ENCODE measurements at regions not wholly inside any gene's neighbourhood (a gene's known extent, or its start where the extent isn't known, plus 50 kb on each side); places are given as distances from the start of the nearest gene placed in this dataset.

DNA sequence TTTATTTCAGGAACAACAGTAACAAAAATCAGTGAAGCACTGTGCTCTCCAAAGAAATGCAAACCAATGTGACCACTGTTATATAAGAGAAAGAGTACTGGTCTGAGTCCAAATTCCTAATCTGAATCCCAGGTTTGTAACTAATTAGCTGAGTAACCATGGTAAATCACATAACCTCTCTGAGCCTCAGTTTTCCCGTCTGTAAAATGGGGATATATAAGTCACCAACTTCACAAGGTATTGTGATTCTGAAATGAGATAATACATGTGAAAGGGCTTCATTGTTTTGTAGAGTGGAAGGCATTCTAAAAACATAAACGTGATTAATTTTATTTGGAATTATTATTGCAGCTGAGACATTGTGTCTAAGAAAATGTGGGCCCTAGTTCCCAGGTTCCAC is 91.3 kb upstream of the YPEL5 start:
- no peak for DNase-seq

DNA sequence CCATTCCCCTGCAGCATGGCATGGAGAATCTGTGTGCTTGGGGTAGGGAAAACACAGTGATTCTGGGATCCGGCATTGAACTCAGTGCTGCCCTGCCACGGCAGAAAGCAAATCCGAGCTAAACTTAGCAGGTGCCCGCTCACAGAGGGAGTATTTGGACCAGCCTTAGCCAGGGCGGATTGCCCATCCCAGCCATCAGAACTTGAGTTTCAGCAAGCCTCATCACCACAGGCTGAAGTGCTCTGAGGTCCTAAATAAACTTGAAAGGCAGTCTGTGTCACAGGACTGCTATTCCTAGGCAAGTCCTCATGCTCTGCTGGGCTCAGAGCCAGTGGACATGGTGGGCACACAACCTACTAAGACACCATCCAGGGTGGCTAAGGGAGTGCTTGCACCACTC is 86.2 kb upstream of the YPEL5 start:
- DNase-seq, result no peak

- no peak for DNase-seq
Measured at GRCh38 chr2:30068067-30068466, 78.7 kb upstream of the YPEL5 start.

DNA sequence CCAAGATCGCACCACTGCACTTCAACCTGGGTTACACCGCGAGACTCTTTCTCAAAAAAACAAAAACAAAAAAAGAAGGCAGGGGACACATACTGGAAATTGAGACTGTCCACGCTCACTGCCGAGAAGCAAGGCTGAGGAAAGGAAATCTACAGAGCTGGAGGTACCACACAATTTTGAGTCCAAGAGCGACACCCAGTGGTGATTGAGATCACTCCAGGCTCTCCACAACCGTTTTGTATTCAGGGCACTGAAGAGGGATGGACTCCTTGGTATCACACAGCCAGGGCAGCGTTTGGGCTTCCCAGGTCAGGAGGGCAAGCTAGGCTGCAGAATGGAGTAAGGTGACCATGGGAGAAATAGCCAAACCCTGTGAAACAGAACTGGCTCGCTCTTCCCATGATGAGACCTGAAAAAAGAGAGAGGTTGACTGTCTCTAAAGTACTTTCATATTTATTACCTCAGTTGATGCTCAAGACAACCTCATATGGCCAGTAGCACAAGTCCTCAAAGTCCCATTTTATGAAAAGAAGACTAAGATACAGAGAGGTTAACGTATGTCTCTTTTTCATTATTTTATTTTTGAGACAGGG is 74.5 kb upstream of the YPEL5 start:
- DNase-seq, result peak; percentile 88

- no peak for DNase-seq
Measured at GRCh38 chr2:30073523-30073922, 73.3 kb upstream of the YPEL5 start.

DNA sequence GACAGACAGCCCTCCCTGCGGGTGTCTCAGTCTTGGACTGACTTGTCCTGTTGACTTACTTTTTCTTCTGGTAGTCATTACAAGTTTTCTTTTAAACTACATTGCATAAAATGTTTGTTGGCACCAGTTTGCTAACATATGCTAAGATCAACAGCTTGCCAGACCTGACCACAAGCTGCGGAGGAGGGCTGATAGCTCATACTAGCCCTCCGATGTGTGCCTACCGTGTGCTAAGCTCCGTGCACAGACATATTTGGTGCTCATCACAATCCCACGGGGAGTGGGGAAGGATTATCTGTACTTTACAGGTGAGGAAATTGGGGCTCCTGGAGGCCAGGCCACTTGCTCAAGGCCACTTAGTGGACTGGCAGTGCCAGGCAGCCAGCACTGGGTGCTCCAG is 72.8 kb upstream of the YPEL5 start:
- DNase-seq, result no peak

DNA sequence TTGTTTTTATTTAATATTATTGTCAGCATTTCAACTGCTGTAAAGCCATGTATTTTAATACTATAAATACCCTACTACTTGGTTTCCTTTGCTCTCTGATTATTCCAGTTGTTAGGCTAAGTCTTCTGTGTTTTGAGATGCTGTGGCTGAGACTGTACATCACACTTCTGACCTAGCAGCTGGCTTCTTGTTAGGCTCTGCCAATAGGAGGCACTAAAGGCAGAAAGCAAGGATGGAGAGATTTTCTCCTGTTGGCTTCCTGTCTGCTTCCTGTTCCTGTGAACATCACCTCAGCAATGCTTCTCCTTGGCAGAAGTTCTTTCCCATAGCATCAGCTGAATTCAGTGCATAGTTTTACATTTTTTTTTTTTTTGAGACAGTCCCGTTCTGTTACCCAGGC is 68.3 kb upstream of the YPEL5 start:
- no peak for DNase-seq

- DNase-seq, result no peak
Measured at GRCh38 chr2:30084915-30085314, 61.9 kb upstream of the YPEL5 start.

DNA sequence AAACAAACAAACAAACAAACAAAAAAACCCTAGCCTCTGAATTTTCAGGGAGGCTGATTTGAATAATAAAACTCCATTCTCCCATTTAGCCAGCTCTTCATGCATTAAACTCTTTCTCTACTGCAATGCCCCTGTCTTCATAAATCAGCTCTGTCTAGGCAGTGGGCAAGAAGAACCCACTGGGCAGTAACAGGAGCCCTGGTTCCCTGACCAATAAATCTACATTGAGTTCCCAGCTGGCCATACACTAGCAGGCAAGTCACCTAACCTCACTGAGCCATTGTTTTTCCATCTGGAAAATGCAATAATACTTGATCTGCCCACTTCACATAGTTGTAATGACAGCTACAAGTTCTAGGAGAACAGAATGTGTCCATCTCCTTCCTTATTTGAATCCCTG is 57.6 kb upstream of the YPEL5 start:
- DNase-seq, result no peak

GRCh38 chr2:30095402-30095801 is 51.4 kb upstream of the YPEL5 start:
- DNase-seq, result no peak

DNA sequence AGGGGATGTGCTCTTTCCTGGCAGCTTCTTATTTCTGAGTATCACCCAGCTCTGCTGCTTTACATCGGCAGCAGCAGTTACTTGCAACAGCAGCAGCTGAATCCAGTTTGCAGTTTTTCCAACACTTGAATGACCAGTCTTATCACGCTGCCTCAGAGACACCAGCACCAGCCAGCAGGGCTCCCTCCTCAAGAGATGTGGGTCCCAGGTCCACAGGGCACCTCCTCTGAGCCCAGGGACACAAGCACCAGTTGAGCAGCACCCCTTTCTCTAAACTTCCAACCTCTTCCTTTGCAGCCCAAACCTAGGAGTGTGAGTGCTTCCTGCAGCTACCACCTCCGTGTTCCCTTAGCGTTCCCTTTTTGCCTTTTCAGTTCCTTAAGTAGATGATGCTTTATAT is 50.4 kb upstream of the YPEL5 start:
- DNase-seq, result no peak

Measured in hematopoietic multipotent progenitor cell treated with erythropoietin and hydrocortisone succinate and interleukin-3 and kit ligand, for 6 days (in vitro differentiated cells).